ENCODE measurements at regions not wholly inside any gene's neighbourhood (a gene's known extent, or its start where the extent isn't known, plus 50 kb on each side); places are given as distances from the start of the nearest gene placed in this dataset.

GRCh38 chr5:52668544-52669185 is 119.1 kb upstream of the ITGA1 start:
- no peak for DNase-seq (ENCODE audit: low spot score in 2 of 2)
- H3K27me3 ChIP-seq: no peaks in the 10 kb centered on the region
- no peaks in the 10 kb centered on the region for H3K9me3 ChIP-seq
- H3K27ac ChIP-seq: no peak overlapping the region
- intact Hi-C loops (cut with DNase I; ENCODE audit: low total_unique reads): no loop called here
- H3K36me3 ChIP-seq: no peaks in the 10 kb centered on the region
- H3K4me1 ChIP-seq: no peaks in the 10 kb centered on the region
- TF ChIP-seq CTCF (IDR thresholded peaks at IDR 0.05): no peak
- no peak for TF ChIP-seq POLR2A (IDR thresholded peaks at IDR 0.05)
- no peak for TF ChIP-seq POLR2AphosphoS5 (IDR thresholded peaks at IDR 0.05)
- H3K4me3 ChIP-seq: no peak overlapping the region

- H3K9me3 ChIP-seq: no peaks in the 10 kb centered on the region
- no peaks in the 10 kb centered on the region for H3K4me1 ChIP-seq
- no peak overlapping the region for H3K4me3 ChIP-seq
- H3K27ac ChIP-seq: no peak overlapping the region
- TF ChIP-seq POLR2AphosphoS5 (IDR thresholded peaks at IDR 0.05) (no peak), CTCF (IDR thresholded peaks at IDR 0.05) (no peak)
- H3K27me3 ChIP-seq: no peaks in the 10 kb centered on the region
- DNase-seq (ENCODE audit: low spot score in 2 of 2): no peak
- H3K36me3 ChIP-seq: no peaks in the 10 kb centered on the region
- intact Hi-C loops (cut with DNase I; ENCODE audit: low total_unique reads): no loop called here
Measured at GRCh38 chr5:52672459-52672858, 115.3 kb upstream of the ITGA1 start.

GRCh38 chr5:52673495-52673894 is 114.2 kb upstream of the ITGA1 start:
- Histone ChIP-seq H3K4me1 (no peaks in the 10 kb centered on the region), H3K9me3 (no peaks in the 10 kb centered on the region), H3K27me3 (no peaks in the 10 kb centered on the region), H3K4me3 (no peak overlapping the region), H3K36me3 (no peaks in the 10 kb centered on the region), H3K27ac (no peak overlapping the region)
- no peak for DNase-seq (ENCODE audit: low spot score in 2 of 2)
- intact Hi-C loops (cut with DNase I; ENCODE audit: low total_unique reads): no loop called here
- no peak for TF ChIP-seq POLR2A (IDR thresholded peaks at IDR 0.05)
- TF ChIP-seq CTCF (IDR thresholded peaks at IDR 0.05): no peak
- no peak for TF ChIP-seq POLR2AphosphoS5 (IDR thresholded peaks at IDR 0.05)

GRCh38 chr5:52674815-52675545 is 112.7 kb upstream of the ITGA1 start:
- Histone ChIP-seq H3K27ac (peak overlapping the region; percentile 37 to 71), H3K36me3 (no peaks in the 10 kb centered on the region), H3K4me3 (peak overlapping the region in 1 of 3 donors; percentile 3), H3K4me1 (no peaks in the 10 kb centered on the region), H3K27me3 (no peaks in the 10 kb centered on the region), H3K9me3 (no peaks in the 10 kb centered on the region)
- intact Hi-C loops (cut with DNase I; ENCODE audit: low total_unique reads): no loop called here
- DNase-seq (ENCODE audit: low spot score in 2 of 2): no peak
- TF ChIP-seq POLR2AphosphoS5 (IDR thresholded peaks at IDR 0.05) (no peak), POLR2A (IDR thresholded peaks at IDR 0.05) (no peak), CTCF (IDR thresholded peaks at IDR 0.05) (no peak)

- no peaks in the 10 kb centered on the region for H3K9me3 ChIP-seq
- no peak for TF ChIP-seq POLR2A (IDR thresholded peaks at IDR 0.05)
- no peak for TF ChIP-seq POLR2AphosphoS5 (IDR thresholded peaks at IDR 0.05)
- TF ChIP-seq CTCF (IDR thresholded peaks at IDR 0.05): no peak
- DNase-seq (ENCODE audit: low spot score in 2 of 2): no peak
- no peaks in the 10 kb centered on the region for H3K4me1 ChIP-seq
- H3K27ac ChIP-seq: no peak overlapping the region
- intact Hi-C loops (cut with DNase I; ENCODE audit: low total_unique reads): no loop called here
- H3K36me3 ChIP-seq: no peaks in the 10 kb centered on the region
- H3K27me3 ChIP-seq: no peaks in the 10 kb centered on the region
- H3K4me3 ChIP-seq: no peak overlapping the region
Measured at GRCh38 chr5:52682492-52682891, 105.2 kb upstream of the ITGA1 start.
